Thyroid gland (tissue), 4 donors: ENCODE measurements at regions not wholly inside any gene's neighbourhood (a gene's known extent, or its start where the extent isn't known, plus 50 kb on each side); places are given as distances from the start of the nearest gene placed in this dataset.

Source experiments
- CTCF ChIP-seq, 6 experiments: fragments of 200-600 bp in 3 of 6; fragments of 450-650 bp in 3 of 6; sonication (generic) in 3 of 6; IDR thresholded peaks; one replicate each; pipeline ENCODE4 v1.5.1; 2016 to 2019; ENCODE audit warnings: antibody characterized with exemption in 6 of 6, mild to moderate bottlenecking in 2 of 6, inconsistent platforms in 1 of 6, moderate library complexity in 1 of 6
- POLR2A ChIP-seq, 2 donors: fragments of 450-650 bp; IDR thresholded peaks; one replicate each; pipeline ENCODE4 v1.6.1; 2017; ENCODE audit warnings: antibody characterized with exemption in 2 of 2, mild to moderate bottlenecking in 2 of 2, moderate library complexity in 1 of 2

GRCh38 chr6:18550119-18550518, 163.0 kb downstream of the RNF144B start:
- TF ChIP-seq POLR2A (IDR thresholded peaks at IDR 0.05), result no peak
- no peak for TF ChIP-seq CTCF (IDR thresholded peaks at IDR 0.05)
